DMS153 (cell line): ENCODE measurements at regions not wholly inside any gene's neighbourhood (a gene's known extent, or its start where the extent isn't known, plus 50 kb on each side); places are given as distances from the start of the nearest gene placed in this dataset.

Source experiments
- DNase-seq: peaks from one replicate; lab custom pipeline; 2025; lab: John Stamatoyannopoulos, UW

DNA sequence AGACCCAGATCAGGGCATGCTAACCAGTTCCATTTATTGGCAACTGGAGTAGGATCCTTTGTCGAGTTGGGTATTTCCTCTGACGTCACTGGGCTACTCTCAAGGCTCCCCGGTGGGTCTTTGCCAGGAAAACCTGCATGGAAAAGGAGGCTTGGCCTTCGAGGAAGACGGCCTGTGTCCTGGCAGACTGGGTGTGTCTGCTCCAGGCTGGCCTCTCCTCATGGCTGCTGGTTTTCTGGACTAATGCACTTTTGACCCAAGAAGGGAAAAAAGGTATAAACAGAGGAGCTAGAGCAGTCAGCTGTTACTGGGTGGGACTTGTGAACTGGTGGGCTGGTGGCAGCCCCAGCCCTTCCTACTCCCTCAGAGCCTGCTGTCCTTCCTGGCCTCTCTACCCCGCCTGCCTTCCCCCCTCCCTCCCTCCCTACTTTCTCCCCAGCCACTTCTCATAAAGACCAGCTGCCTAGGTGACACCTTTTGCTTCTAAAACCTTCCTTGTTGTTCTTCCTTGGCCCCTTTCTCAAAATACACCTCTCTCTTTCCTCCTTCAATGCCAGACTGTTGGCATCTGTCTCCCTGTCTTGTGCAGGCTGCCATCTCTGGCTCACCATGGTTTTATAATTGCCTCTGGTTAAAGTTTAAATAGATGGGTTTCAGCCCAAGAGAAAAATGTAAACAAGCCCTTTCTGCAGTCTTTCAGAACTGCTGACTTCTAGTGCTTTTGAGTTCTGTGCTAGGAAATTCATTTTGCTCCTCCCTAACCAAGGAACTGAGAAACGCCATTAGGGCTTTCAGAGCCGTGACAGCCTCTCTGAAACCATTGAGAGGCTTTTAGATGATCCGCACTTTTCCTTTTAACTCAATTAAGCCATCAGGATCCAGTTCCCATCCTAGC is 101.8 kb upstream of the MKLN1 start:
- peak; percentile 34 for DNase-seq

DNA sequence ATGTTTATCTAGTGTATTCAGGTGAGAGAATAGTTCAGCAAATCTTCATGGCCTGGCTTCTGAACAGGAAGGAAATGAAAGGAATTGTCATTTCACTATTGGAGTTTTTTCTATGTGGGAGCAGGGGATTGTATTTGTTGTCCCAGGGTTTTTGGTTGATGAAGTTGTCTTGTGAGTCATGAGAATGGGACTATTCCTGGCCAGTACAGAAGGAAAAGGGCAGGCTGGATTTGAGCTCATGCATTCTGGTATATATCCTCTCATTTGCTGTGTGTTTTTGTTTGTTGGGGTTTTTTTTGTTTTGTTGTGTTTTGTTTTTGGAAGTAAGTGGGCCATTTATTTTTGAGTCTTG is 101.2 kb upstream of the MKLN1 start:
- no peak for DNase-seq

DNA sequence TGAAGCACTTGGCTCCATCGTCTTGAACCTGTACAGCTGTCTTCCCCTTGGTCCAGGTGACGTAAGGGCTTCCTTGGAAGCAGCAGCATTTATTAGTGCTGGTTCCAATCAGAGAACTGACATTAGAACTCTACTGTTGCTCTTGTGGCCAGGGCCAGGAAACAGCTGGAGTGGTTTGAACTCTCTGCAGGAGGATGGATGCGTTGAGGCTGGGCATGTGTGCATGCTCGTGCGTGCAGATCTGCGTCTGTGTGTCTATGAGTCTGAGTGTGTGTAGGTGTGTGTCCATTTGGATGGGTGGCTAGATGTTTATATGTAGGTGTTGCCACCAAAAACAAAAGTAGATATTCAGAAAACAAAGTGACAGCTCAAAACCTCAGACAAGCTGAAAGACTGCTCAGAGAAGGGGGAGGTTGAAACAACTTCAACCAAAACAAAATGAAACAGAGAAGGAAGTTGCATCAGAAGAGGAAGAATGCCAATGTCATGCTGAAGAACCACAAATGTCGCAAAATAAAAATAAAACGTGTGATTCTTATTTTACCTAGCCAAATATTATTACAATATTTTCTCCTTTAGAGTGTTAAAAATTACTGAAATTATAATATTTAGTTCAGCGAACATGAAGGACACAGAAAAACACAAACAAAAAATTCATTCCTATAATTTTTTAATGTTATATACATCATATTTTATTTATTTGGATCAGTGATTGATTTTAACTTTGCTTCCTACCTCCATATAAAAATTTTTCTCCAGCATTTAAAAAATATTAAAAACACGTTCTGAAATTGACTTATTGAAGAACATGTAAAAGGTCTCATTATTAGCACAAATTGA is 96.1 kb upstream of the MKLN1 start:
- no peak for DNase-seq

DNA sequence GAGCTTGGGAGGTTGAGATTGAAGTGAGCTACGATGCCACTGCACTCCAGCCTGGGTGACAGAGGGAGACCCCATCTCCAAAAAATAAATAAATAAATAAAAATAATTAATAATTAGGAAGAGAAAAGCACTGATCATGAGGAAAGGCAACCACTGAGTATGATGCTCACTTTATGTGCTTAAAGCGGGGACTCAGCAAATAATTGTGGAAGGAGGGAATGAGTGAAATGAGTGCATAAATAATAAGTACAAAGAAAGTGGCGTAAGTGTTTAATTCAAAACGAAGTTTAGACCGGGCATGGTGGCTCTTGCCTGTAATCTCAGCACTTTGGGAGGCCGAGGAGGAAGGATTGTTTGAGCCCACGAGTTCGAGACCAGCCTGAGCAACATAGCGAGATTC is 94.9 kb upstream of the MKLN1 start:
- DNase-seq, result no peak

GRCh38 chr7:131233193-131233592 is 94.5 kb upstream of the MKLN1 start:
- no peak for DNase-seq

DNA sequence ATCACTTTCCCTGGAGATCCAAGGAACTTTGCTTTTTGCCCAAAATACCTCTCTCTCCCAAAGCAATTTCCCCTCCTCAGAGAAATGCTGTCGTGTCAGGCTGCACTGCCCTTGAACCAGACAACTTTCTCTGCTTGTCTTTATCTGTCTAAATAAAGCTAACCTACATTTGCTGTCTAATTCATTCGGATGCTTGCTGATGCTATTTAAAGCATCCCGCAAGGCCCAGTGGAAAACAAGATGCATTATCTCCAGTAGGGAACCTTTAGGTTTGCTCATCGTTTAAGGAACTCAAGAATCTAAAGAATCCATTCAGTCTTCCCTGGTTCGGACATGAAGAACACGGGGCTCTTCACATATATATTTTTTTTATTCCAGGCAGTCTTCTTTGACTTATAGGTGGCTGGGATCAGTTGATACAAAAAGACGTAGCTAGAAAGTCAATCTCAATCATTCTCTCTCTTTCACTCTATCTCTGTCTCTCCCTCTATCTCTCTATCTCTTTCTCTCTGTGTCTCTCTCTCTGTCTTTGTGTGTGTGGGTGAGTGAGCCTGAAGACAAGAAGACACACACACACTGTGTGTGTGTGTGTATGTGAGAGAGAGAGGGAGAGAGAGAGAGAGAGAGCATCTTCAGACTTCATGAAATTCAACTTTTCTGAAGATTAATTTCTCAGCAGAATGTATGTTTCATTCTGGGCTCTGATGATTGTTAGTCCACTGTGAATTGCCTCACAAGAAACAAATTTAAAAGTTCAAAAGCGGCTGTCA is 92.8 kb upstream of the MKLN1 start:
- DNase-seq, result no peak

- DNase-seq, result peak; percentile 5
These were observed 92.0 kb upstream of the MKLN1 start for GRCh38 chr7:131235489-131236317.

DNA sequence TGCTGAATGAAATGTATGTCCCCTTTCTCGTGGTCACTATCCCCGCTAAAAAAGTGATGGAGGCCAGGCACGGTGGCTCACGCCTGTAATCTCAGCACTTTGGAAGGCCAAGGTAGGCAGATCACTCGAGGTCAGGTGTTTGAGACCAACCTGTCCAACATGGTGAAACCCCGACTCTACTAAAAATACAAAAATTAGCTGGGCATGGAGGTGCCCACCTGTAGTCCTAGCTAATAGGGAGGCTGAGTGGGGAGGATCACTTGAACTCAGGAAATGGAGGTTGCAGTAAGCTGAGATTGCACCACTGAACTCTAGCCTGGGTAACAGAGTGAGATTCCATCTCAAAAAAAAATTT is 91.4 kb upstream of the MKLN1 start:
- DNase-seq, result no peak

DNA sequence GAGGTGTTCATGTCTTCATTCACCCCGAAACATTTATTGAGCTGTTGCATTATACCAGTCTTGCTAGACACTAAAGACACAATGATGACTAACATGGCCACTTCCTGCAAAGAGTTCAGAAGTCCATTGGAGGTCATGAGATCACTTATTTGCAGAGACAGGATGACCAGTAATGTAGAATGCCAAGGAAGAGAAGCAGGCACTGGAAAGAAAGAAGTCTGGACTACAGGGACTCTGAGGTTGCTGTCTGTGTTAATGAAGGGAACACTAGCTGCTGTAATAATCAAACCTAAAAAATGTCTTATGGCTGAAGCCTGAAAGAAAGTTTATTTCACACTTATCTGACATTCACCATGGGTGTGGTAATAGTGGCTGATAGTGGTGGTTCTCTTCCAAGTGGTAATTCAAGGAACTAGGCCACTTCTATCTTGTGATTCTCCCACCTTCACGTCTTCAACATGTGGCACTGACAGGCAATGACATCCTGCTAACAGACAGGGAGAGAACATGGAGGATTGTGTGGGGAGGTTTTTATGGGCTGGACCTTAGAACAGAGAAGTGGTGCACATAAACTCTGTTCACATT is 89.2 kb upstream of the MKLN1 start:
- DNase-seq, result no peak

GRCh38 chr7:131241386-131241785 is 86.3 kb upstream of the MKLN1 start:
- no peak for DNase-seq

GRCh38 chr7:131242123-131242650 is 85.5 kb upstream of the MKLN1 start:
- no peak for DNase-seq

GRCh38 chr7:131244259-131244852 is 83.3 kb upstream of the MKLN1 start:
- DNase-seq, result no peak

DNA sequence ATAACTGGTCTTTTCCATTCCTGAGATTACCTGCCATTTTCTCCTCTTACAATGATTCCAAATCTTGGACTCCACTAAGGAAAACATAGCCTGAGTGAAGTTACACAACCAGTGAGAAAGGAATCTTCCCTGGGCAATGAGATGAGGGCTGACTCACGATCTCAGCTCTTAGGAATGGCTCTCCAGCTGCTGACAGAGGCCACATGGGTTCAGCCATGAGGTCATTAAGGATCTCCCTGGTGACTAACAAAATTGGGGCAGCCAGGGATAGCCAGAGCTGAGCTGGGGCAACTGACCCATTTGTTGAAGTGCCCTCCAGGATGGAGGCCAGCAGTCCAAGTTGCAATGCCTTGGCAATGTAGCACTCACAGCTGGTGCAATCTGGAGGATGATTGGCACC is 78.7 kb upstream of the MKLN1 start:
- DNase-seq, result no peak

DNA sequence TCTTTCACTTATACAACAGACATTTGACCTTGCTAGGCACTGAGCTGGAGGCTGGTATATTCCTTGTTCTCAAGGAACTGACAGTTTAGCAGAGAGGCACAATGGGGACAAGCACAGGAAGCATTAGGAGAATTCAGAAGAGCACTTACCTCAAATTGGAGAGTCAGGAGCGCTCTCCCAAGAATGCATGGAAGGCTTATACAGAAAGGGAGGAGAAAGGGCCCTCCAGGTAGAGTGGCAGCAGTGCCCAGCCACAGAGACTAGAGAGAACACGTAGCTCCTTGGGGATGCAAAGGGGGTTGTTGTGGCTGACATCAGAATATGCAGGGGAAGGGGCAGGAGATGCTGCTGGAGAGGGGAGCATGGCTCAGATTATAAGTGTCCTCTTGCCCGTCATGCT is 78.2 kb upstream of the MKLN1 start:
- no peak for DNase-seq

DNA sequence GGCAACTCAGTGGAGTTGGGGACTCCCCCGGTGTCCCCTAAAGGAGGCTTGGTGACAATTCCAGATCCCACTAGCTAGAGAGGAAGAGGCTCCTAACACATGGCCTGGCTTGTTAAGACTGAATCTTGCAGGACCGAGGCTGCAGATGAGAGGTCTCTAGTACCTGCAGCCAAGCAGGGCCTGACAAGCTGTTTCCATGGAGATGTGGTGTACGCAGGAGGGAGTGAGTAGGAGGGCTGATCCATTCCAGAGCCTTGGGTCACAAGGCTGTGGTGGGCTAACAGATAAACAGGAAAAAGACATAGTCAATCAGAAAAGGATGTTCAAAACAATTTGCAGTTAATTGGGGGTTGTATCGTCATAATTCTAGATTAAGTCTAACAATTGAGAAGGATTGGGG is 77.3 kb upstream of the MKLN1 start:
- DNase-seq, result no peak

DNA sequence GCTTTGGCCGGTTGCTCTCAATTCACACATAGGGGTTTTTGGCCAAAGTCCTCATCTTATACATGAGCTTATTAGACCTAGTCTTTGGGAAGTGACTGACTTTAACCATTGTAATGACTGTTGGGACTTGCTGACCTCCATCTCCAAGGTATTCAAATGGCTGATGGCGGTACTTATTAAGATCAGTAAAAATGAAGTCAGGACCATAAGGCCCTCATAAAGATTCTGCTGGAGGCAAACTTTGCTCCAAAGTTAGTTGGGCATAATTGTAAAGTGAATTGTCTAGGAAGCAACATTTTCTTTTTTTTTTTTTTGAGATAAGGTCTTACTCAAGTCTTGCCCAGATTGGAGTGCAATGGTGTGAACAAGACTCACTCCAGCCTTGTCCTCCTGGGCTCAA is 76.3 kb upstream of the MKLN1 start:
- DNase-seq, result no peak

GRCh38 chr7:131252976-131253375 is 74.7 kb upstream of the MKLN1 start:
- DNase-seq, result no peak

- no peak for DNase-seq
These were observed 73.5 kb upstream of the MKLN1 start for GRCh38 chr7:131254211-131254610.

GRCh38 chr7:131255242-131255641 is 72.4 kb upstream of the MKLN1 start:
- DNase-seq, result no peak

DNA sequence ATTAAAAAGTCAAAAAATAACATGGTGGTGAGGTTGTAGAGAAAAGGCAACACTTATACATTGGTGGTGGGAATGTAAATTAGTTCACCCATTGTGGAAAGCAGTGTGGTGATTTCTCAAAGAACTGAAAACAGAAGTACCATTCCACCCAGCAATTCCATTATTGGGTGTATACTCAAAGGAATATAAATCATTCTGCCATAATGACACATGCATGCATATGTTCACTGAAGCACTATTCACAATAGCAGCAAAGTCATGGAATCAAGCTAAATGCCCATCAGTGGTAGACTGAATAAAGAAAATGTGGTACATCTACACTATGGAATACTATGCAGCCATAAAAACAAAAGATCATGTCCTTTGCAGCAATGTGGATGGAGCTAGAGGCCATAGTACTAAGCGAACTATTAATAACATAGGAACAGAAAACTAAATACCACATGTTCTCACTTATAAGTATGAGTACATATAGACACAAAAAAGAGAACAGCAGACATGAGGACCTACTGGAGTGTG is 66.1 kb upstream of the MKLN1 start:
- no peak for DNase-seq
